ENCODE measurements at regions not wholly inside any gene's neighbourhood (a gene's known extent, or its start where the extent isn't known, plus 50 kb on each side); places are given as distances from the start of the nearest gene placed in this dataset.

DNA sequence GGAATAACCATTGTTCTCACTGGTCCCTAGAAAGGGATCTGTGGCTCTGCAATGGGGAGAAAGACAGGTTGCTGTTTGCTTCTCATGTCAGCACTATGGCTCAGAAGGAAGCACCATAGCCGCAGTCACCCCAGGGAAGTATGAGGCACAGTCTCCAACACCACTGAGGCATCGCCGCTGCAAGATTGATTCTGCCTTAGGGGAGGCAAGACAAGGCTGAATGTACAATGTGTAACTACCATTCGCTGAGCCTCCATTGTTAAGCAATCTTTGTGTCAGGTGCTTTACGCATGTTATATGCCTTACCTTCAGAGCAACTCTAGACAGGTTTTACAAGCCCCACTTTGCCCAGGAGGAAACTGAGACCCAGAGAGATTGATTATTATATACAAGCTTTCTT lies 100.7 kb upstream of the KCNMB2 start:
- Histone ChIP-seq H3K27ac (no peak overlapping the region), H3K9me3 (no peaks in the 10 kb centered on the region), H3K36me3 (no peaks in the 10 kb centered on the region), H3K4me3 (no peak overlapping the region), H3K27me3 (no peaks in the 10 kb centered on the region), H3K4me1 (peaks cover 0 to 17% (median 4%) of the 10 kb centered on the region in 4 donors)
- 90 to 93% methylated on average over 5 of the region's 5 CpGs for WGBS, 2 donors
- DNase-seq = no peak
- intact Hi-C loops (cut with DNase I) = no loop called here
- no peak for TF ChIP-seq POLR2A (IDR thresholded peaks at IDR 0.05)
- no peak for TF ChIP-seq POLR2AphosphoS5 (IDR thresholded peaks at IDR 0.05)
- no peak for TF ChIP-seq EP300 (IDR thresholded peaks at IDR 0.05)
- TF ChIP-seq, protein P1, sequence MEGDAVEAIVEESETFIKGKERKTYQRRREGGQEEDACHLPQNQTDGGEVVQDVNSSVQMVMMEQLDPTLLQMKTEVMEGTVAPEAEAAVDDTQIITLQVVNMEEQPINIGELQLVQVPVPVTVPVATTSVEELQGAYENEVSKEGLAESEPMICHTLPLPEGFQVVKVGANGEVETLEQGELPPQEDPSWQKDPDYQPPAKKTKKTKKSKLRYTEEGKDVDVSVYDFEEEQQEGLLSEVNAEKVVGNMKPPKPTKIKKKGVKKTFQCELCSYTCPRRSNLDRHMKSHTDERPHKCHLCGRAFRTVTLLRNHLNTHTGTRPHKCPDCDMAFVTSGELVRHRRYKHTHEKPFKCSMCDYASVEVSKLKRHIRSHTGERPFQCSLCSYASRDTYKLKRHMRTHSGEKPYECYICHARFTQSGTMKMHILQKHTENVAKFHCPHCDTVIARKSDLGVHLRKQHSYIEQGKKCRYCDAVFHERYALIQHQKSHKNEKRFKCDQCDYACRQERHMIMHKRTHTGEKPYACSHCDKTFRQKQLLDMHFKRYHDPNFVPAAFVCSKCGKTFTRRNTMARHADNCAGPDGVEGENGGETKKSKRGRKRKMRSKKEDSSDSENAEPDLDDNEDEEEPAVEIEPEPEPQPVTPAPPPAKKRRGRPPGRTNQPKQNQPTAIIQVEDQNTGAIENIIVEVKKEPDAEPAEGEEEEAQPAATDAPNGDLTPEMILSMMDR (IDR thresholded peaks at IDR 0.05) = no peak

DNA sequence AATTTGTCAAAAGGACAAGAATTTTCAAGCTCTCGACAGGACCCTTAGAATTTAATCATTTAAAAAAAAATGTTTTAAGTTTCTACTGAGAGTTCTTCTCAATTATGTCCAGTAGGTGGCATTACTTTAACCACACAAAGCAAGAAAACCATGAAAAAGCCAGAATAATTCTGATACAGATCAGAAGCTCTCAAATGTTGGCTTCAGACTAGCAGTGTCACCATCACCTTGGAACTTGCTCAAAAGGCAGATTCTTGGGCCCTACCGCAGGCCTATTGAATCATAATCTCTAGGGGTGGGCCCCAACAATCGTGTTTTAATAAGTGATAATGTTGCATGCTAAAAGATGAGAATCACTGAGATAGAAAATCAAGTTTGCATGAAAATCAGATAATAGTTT lies 99.5 kb upstream of the KCNMB2 start:
- intact Hi-C loops (cut with DNase I) = loop anchor here (2.0 kb wide), 1 partner anchor 530 kb away; no protein-coding TSS in a partner anchor
- TF ChIP-seq, protein P1 (IDR thresholded peaks at IDR 0.05) = peak in 3 of 4 experiments; percentile 14 to 55 (median 41)
- no peak for TF ChIP-seq POLR2A (IDR thresholded peaks at IDR 0.05)
- Histone ChIP-seq H3K27ac (no peak overlapping the region), H3K9me3 (no peaks in the 10 kb centered on the region), H3K4me3 (no peak overlapping the region), H3K27me3 (no peaks in the 10 kb centered on the region), H3K4me1 (peaks cover 0 to 17% (median 4%) of the 10 kb centered on the region in 4 donors), H3K36me3 (no peaks in the 10 kb centered on the region)
- no peak for DNase-seq
- 44 to 46% methylated on average over 3 of the region's 3 CpGs for WGBS, 2 donors

DNA sequence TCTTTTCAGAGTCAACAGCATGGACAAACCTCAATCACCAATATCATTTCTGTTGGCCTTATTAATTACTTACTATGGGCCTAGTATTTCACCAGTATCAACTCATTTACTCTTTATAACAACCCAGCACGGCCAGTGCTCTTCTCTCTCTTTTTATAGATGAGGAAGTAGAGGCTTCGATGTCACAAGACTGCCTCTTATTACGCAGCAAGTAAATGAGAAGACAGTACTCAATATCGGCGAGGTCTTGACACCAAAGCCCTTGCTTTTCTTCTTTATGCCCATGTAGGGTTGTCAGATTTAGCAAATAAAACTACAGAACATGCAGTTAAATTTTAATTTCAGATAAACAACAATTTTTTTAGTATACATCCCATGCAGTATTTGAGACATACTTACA lies 99.0 kb upstream of the KCNMB2 start:
- H3K27me3 ChIP-seq = no peaks in the 10 kb centered on the region
- H3K36me3 ChIP-seq = no peaks in the 10 kb centered on the region
- TF ChIP-seq POLR2A (IDR thresholded peaks at IDR 0.05) (no peak), POLR2AphosphoS5 (IDR thresholded peaks at IDR 0.05) (no peak), EP300 (IDR thresholded peaks at IDR 0.05) (no peak)
- TF ChIP-seq, protein P1 (IDR thresholded peaks at IDR 0.05) = no peak
- intact Hi-C loops (cut with DNase I) = loop anchor here (2.0 kb wide), 1 partner anchor 530 kb away; no protein-coding TSS in a partner anchor
- H3K27ac ChIP-seq = no peak overlapping the region
- DNase-seq = no peak
- 74 to 78% methylated on average over 5 of the region's 5 CpGs for WGBS, 2 donors
- no peak overlapping the region for H3K4me3 ChIP-seq
- H3K4me1 ChIP-seq = peaks cover 0 to 17% (median 4%) of the 10 kb centered on the region in 4 donors
- no peaks in the 10 kb centered on the region for H3K9me3 ChIP-seq

DNA sequence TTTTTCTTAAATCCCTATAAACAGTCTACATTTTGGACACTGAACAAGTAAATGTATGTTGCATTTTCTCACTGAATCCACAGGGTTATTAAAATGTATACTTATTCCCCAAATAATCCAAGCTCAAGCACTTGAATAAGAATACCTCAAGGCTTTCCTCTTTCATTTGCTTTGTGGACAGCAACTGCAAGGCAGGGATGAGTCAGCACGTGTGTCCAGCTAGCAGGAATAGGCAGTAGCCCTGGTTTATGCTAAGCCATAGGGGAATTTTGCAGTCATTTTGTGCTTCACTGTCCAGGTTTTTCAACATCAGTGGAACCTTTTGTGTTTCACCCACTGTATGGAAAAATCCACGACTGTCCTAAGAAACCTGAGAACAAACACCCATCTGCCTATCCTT lies 96.7 kb upstream of the KCNMB2 start:
- intact Hi-C loops (cut with DNase I) = no loop called here
- DNase-seq = no peak
- no peaks in the 10 kb centered on the region for H3K36me3 ChIP-seq
- WGBS, 2 donors = 65 to 70% methylated on average over 2 of the region's 2 CpGs
- H3K4me1 ChIP-seq = peaks cover 0 to 17% (median 4%) of the 10 kb centered on the region in 4 donors
- no peaks in the 10 kb centered on the region for H3K9me3 ChIP-seq
- H3K27ac ChIP-seq = no peak overlapping the region
- H3K27me3 ChIP-seq = no peaks in the 10 kb centered on the region
- TF ChIP-seq POLR2A (IDR thresholded peaks at IDR 0.05) = no peak
- no peak for TF ChIP-seq EP300 (IDR thresholded peaks at IDR 0.05)
- H3K4me3 ChIP-seq = no peak overlapping the region

DNA sequence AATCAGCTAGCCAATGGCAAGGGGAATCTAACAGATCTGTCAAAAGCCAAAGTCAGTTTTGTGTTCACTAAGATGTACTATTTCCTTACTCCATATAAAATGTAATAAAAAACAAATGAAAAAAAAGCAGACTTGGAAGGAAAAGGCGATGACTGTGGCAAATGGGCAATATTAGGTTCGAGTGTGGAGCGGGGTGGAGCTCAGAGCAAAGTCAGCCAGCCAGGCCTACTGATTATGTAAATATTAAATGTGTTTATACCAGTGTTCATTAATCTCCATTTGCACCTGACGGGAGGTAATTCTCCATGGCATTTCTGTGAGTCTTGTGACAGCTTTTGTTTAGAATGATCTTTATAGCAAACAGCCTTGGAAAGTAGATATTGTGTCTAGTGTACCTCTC lies 96.2 kb upstream of the KCNMB2 start:
- no peak overlapping the region for H3K4me3 ChIP-seq
- H3K9me3 ChIP-seq = no peaks in the 10 kb centered on the region
- 65 to 87% methylated on average over 4 of the region's 4 CpGs for WGBS, 2 donors
- no peak overlapping the region for H3K27ac ChIP-seq
- peaks cover 0 to 17% (median 4%) of the 10 kb centered on the region in 4 donors for H3K4me1 ChIP-seq
- H3K36me3 ChIP-seq = no peaks in the 10 kb centered on the region
- intact Hi-C loops (cut with DNase I) = no loop called here
- DNase-seq = no peak
- TF ChIP-seq POLR2AphosphoS5 (IDR thresholded peaks at IDR 0.05) (no peak), EP300 (IDR thresholded peaks at IDR 0.05) (no peak), POLR2A (IDR thresholded peaks at IDR 0.05) (no peak)
- TF ChIP-seq, protein P1 (IDR thresholded peaks at IDR 0.05) = no peak
- no peaks in the 10 kb centered on the region for H3K27me3 ChIP-seq
